Astrocyte (in vitro differentiated cells and primary cell): ENCODE measurements at regions not wholly inside any gene's neighbourhood (a gene's known extent, or its start where the extent isn't known, plus 50 kb on each side); places are given as distances from the start of the nearest gene placed in this dataset.
"Not testable (repeated sequence)": the region's sequence is repeated elsewhere in the genome, so short reads cannot be mapped to it uniquely, and the experiment has no call there.

Experiments used
- DNase-seq: peaks from one replicate; pipeline ENCODE4 v3.0.0-alpha.2; 2010; ENCODE audit warnings: low read depth
- FAIRE-seq: peaks from 2 replicates; lab custom pipeline; 2011; peaks lifted over from hg19 to GRCh38; lab: Jason Lieb, UNC
- H2AFZ ChIP-seq: 2 replicates; pipeline ENCODE4 v1.6.0; 2012; ENCODE audit warnings: low read depth, low read length, inconsistent platforms
- H3K27ac ChIP-seq: 2 replicates; pipeline ENCODE4 v1.5.1; 2011; ENCODE audit warnings: low read depth, low read length, inconsistent platforms
- H3K27me3 ChIP-seq: 2 replicates; pipeline ENCODE4 v1.6.0; 2011; ENCODE audit warnings: low read length, inconsistent platforms; ENCODE audit not compliant: insufficient read depth
- H3K36me3 ChIP-seq: 2 replicates; pipeline ENCODE4 v1.5.1; 2011; ENCODE audit warnings: low read length, inconsistent platforms; ENCODE audit not compliant: insufficient read depth
- H3K4me1 ChIP-seq: 2 replicates; pipeline ENCODE4 v1.5.1; 2011; ENCODE audit warnings: low read length, inconsistent platforms; ENCODE audit not compliant: insufficient read depth
- H3K4me2 ChIP-seq: 2 replicates; pipeline ENCODE4 v1.6.0; 2012; ENCODE audit warnings: low read length, inconsistent platforms
- H3K4me3 ChIP-seq: 2 replicates; pipeline ENCODE4 v1.5.1; 2011; ENCODE audit warnings: low read depth, mild to moderate bottlenecking, low read length, inconsistent platforms; ENCODE audit not compliant: insufficient read depth
- H3K79me2 ChIP-seq: 2 replicates; pipeline ENCODE4 v1.6.0; 2012; ENCODE audit warnings: mild to moderate bottlenecking, low read length, inconsistent platforms; ENCODE audit not compliant: insufficient read depth
- H3K9ac ChIP-seq: 2 replicates; pipeline ENCODE4 v1.6.0; 2012; ENCODE audit warnings: mild to moderate bottlenecking, low read length, inconsistent platforms
- H3K9me3 ChIP-seq: 2 replicates; pipeline ENCODE4 v1.5.1; 2012; ENCODE audit warnings: low read depth, mild to moderate bottlenecking, low read length, inconsistent platforms; ENCODE audit not compliant: insufficient read depth
- H4K20me1 ChIP-seq: 2 replicates; pipeline ENCODE4 v1.6.0; 2012; ENCODE audit warnings: low read length, inconsistent platforms; ENCODE audit not compliant: insufficient read depth
- H3K27ac Mint-ChIP-seq: one replicate; pipeline ENCODE4 v1.8.0; 2021; ENCODE audit warnings: mild to moderate bottlenecking, mixed read lengths; ENCODE audit not compliant: unreplicated experiment
- H3K27me3 Mint-ChIP-seq: one replicate; pipeline ENCODE4 v1.8.0; 2021; ENCODE audit warnings: low read depth, mixed read lengths; ENCODE audit not compliant: unreplicated experiment
- H3K36me3 Mint-ChIP-seq: one replicate; pipeline ENCODE4 v1.8.0; 2021; ENCODE audit warnings: low read depth, mixed read lengths; ENCODE audit not compliant: unreplicated experiment
- H3K4me1 Mint-ChIP-seq: one replicate; pipeline ENCODE4 v1.8.0; 2021; ENCODE audit warnings: low read depth, mixed read lengths; ENCODE audit not compliant: unreplicated experiment
- H3K4me3 Mint-ChIP-seq: one replicate; pipeline ENCODE4 v1.8.0; 2021; ENCODE audit warnings: mild to moderate bottlenecking, moderate library complexity, mixed read lengths; ENCODE audit not compliant: unreplicated experiment
- H3K9me3 Mint-ChIP-seq: one replicate; pipeline ENCODE4 v1.8.0; 2021; ENCODE audit warnings: mild to moderate bottlenecking, mixed read lengths; ENCODE audit not compliant: unreplicated experiment
- EZH2 ChIP-seq: IDR thresholded peaks from 2 replicates; pipeline ENCODE4 v1.6.1; 2012; ENCODE audit warnings: mild to moderate bottlenecking, low read length, inconsistent platforms; ENCODE audit not compliant: insufficient read depth
- TF ChIP-seq, protein P1 (sequence below): IDR thresholded peaks from 2 replicates; pipeline ENCODE4 v1.5.1; 2011; ENCODE audit warnings: low read depth, mild to moderate bottlenecking, inconsistent platforms, low read length, moderate library complexity; ENCODE audit not compliant: insufficient read depth

DNA sequence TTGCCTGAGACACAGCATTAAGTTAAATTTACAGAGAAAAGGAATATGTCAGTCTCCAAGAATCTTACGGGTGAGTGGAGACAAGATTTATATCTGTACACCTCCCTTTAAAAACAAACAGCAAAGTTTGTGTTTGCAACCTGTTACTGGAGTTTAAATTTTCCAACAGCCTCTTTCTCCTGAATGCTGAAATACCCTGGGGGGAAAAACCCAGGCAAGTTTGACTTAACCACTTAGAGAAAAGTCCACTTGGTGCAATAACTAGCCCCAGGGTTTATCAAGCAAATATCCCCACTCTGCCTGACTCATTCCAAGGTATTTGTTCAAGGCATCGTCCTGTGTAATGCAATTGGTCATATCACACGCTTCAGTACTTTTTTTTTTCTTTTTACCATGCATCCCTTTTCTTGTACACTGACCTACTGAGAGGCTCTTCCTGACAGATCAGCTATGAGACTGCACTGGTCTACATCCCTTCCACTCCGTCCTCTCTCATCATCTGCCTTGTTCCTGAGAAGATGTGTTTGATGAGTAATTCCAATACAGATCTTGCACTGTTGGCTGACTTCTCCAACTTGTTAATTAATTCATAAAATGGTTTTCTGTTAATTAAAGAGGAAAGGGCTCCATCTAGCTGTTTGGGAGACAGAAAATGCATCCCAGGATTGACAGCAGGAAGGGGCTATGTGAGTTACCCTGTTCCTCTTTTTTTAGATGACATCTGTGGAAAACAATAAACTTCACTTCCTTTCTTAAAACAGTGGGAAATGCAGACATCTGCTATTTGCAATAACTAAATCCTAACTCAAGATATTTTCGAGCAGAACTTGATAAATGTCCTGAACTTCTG is 212.5 kb upstream of the IRS2 start:
- Histone ChIP-seq H3K9me3 (no peaks in the 10 kb centered on the region), H3K27ac (no peak overlapping the region), H4K20me1 (no peaks in the 10 kb centered on the region), H3K9ac (no peak overlapping the region), H3K4me1 (peaks cover 25% of the 10 kb centered on the region), H3K4me3 (no peak overlapping the region), H3K27me3 (no peaks in the 10 kb centered on the region), H3K36me3 (no peaks in the 10 kb centered on the region), H3K4me2 (peak overlapping the region; percentile 14), H3K79me2 (no peaks in the 10 kb centered on the region), H2AFZ (no peak overlapping the region)
- H3K27ac Mint-ChIP-seq, result no peak overlapping the region
- no peaks in the 10 kb centered on the region for H3K9me3 Mint-ChIP-seq
- peaks cover 21% of the 10 kb centered on the region for H3K4me1 Mint-ChIP-seq
- no peak for TF ChIP-seq EZH2
- TF ChIP-seq, protein P1, sequence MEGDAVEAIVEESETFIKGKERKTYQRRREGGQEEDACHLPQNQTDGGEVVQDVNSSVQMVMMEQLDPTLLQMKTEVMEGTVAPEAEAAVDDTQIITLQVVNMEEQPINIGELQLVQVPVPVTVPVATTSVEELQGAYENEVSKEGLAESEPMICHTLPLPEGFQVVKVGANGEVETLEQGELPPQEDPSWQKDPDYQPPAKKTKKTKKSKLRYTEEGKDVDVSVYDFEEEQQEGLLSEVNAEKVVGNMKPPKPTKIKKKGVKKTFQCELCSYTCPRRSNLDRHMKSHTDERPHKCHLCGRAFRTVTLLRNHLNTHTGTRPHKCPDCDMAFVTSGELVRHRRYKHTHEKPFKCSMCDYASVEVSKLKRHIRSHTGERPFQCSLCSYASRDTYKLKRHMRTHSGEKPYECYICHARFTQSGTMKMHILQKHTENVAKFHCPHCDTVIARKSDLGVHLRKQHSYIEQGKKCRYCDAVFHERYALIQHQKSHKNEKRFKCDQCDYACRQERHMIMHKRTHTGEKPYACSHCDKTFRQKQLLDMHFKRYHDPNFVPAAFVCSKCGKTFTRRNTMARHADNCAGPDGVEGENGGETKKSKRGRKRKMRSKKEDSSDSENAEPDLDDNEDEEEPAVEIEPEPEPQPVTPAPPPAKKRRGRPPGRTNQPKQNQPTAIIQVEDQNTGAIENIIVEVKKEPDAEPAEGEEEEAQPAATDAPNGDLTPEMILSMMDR, result no peak
- no peak overlapping the region for H3K4me3 Mint-ChIP-seq
- no peaks in the 10 kb centered on the region for H3K27me3 Mint-ChIP-seq
- H3K36me3 Mint-ChIP-seq, result peaks cover 2% of the 10 kb centered on the region
- peak; percentile 87 for DNase-seq
- FAIRE-seq, result peak; percentile 45

DNA sequence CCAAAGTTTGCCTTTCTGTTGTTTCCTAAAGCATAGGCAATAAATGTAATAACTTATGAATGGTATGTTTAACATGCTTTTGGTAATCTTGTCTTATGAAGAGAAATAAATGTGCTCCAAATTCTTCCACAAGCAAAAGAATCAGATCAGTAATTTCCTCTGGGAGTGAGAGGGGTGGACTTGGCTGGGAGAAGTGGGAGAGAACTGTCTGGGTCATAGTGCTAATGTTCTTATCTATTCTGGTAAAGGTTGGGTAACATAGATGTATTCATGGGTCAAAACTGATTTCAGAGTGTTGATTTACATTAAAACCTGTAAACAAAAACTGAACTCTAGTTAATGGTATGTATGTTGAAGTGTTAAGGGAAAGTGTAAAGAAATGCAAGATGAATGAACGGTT is 211.7 kb upstream of the IRS2 start:
- FAIRE-seq (peak; percentile 87), DNase-seq (no peak)
- H3K27ac Mint-ChIP-seq, result no peak overlapping the region
- H3K9me3 Mint-ChIP-seq, result no peaks in the 10 kb centered on the region
- no peak overlapping the region for H2AFZ ChIP-seq
- no peak overlapping the region for H3K4me3 Mint-ChIP-seq
- H3K27ac ChIP-seq, result no peak overlapping the region
- no peaks in the 10 kb centered on the region for H3K79me2 ChIP-seq
- no peaks in the 10 kb centered on the region for H3K27me3 Mint-ChIP-seq
- no peaks in the 10 kb centered on the region for H3K27me3 ChIP-seq
- no peak overlapping the region for H3K4me2 ChIP-seq
- TF ChIP-seq, protein P1, result no peak
- no peak for TF ChIP-seq EZH2
- no peak overlapping the region for H3K4me3 ChIP-seq
- no peaks in the 10 kb centered on the region for H4K20me1 ChIP-seq
- H3K36me3 Mint-ChIP-seq, result peaks cover 2% of the 10 kb centered on the region
- no peaks in the 10 kb centered on the region for H3K36me3 ChIP-seq
- peaks cover 25% of the 10 kb centered on the region for H3K4me1 ChIP-seq
- peaks cover 21% of the 10 kb centered on the region for H3K4me1 Mint-ChIP-seq
- no peak overlapping the region for H3K9ac ChIP-seq
- H3K9me3 ChIP-seq, result no peaks in the 10 kb centered on the region

DNA sequence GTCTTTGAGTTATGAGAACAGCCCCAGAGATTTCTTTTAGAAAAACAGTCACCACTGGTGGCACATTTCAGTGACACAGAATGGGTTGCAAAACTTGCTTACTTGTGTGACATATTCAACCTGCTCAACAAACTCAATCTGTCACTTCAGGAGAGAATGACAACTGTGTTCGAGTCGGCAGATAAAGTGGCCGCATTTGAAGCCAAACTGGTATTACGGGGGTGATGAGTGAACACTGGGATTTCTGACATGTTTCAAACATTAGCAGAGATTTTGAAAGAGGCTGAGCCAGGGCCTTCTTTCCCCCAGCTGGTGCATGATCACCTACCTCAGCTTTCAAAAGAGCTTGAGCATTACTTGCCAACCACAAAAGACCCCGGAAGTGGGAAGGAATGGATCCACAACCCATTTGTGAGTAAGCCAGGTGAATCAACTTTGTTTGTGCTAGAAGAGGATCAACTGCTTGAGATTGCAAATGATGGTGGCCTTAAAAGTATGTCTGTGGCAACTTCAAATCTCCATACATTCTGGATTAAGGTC is 210.7 kb upstream of the IRS2 start:
- not testable (repeated sequence) for H3K27me3 ChIP-seq, H3K4me3 Mint-ChIP-seq, H3K27ac ChIP-seq, H3K36me3 Mint-ChIP-seq, H4K20me1 ChIP-seq, FAIRE-seq, H3K79me2 ChIP-seq, H3K27ac Mint-ChIP-seq, H3K9me3 Mint-ChIP-seq, H3K9ac ChIP-seq, DNase-seq, H3K36me3 ChIP-seq, H3K4me2 ChIP-seq, H2AFZ ChIP-seq, H3K27me3 Mint-ChIP-seq, H3K4me3 ChIP-seq, H3K9me3 ChIP-seq
- H3K4me1 Mint-ChIP-seq, result peaks cover 20% of the 10 kb centered on the region
- H3K4me1 ChIP-seq, result peaks cover 24% of the 10 kb centered on the region
